ENCODE measurements at regions not wholly inside any gene's neighbourhood (a gene's known extent, or its start where the extent isn't known, plus 50 kb on each side); places are given as distances from the start of the nearest gene placed in this dataset.
"Not testable (repeated sequence)": the region's sequence is repeated elsewhere in the genome, so short reads cannot be mapped to it uniquely, and the experiment has no call there.

DNA sequence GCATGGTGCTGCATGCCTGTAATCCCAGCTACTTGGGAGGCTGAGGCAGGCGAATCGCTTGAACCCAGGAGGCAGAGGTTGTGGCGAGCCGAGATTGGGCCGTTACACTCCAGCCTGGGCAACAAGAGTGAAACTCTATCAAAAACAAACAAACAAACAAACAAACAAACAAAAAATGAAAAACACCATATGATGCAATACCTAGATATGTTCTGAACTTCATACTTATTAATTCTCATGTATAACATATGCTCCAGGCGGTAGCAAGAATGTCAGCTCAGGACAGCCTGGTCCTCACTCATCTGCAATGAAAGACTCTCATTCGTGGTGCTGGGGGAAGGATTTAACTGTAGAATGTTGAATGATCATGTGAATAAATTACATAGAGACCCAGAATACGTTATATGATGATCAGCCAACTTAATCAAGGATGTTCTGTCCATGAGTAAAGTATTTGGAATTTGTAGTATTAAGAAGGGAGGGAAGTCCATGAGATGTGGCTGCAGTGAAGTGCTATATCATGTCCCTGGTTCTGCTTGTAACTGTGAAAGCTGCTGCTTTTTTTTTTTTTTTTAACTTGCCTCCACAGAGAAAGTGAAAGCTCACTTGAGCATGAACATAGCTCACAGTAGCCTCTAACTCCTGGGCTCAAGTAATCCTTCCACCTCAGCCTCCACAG is 206.8 kb downstream of the UQCRFS1 start:
- no peak for DNase-seq

DNA sequence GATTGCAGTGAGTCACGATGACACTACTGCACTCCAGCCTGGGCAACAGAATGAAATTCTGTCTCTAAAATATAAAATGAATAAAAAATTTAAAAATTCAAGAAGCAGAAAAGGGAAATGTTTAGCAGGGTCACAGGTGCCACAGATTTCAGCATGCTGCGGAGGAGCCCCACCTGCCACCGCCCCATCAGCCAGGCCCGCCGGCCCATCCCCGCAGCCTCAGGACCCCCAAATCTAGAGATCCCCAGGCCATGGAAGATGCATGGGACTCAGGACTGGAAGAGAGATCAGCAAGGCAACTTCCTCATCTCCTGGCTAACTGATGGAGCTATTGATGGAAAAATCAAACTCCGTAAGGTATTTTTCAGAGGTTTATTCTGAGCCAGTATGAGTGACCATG is 208.2 kb downstream of the UQCRFS1 start:
- DNase-seq = no peak

DNA sequence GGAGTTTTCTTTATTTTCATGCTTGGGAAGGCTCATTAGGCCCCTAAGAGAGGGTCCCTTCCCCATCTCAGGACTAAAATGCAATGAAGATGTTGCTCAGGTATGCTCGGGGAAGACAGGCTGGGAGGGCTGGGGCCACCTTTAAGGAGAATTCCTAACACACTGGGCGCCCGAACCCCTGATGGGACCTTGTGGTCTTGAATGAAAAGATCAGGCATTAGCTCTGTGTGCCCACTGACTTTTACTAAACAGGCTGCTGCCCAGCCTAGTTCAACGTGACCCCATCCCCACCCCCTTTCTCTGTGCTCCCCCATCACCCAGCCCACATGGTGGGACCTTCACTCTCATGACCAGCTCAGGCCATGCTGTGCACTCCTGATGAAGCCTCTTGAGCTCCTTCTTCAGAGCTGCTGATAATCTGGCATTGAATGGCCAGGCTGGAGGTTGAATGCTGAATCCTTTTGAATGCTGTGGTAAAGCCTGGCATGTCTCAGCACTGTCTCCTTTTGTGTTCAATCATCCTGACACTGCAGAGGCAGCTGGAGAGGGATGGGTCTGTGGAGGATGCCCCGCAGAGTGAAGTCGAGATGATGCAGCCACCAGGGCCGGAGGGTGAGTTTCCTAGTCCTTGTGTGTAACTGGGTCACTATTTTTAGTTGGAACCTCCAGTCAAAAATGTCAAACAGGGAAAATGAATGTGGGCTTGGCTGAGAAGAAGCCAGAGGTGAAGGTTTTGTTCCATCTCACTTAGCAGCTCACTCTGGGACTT is 209.1 kb downstream of the UQCRFS1 start:
- DNase-seq = no peak

DNA sequence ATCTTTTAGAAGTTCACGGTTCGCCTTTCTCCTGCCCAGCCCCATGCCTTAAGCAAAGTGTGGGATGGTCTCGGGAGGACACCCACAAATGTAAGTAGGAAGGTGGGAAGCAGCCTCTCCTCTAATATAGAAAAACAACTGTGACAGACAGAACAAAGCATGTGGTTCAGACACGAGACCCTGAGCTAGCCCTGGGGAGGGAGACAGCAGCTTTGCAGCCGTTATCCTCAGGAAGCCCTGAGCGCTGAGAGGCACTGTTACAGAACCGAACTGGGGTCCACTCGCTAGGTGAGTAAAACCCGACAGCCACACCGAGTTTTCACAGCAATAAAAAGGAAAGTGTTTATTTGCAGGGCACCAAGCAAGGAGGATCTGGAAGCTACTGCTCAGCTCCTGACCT is 210.6 kb downstream of the UQCRFS1 start:
- DNase-seq = no peak

DNA sequence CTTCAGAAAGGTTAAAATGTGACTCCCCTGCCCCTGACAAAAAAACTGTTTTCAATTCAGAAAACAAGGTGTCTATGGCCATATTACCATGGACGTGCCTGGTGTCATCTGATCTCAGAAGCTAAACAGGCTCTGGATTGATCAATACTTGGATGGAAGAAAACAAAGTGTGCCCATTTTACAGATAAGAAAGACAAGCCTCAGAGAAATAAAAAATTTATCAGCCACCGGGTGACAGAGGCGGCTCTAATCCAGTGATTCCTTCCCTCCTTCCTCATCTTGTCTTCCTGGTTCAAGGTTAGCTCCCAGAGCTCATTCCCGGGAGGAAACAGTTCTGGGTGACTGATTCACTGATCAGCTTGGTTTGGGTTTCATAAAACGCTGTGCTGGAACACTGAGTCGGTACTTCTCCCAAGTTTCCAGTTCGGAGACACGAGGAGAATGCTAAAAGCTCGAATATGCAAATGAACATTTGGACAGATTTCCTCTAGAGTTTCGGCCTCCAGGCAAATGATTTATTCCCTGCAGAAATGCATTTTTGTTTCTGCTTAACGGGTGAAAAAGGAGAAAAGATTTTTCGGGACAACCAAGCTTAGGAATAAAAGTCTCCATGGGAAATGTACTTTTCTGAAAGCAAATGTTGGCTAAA is 211.2 kb downstream of the UQCRFS1 start:
- DNase-seq = no peak

DNA sequence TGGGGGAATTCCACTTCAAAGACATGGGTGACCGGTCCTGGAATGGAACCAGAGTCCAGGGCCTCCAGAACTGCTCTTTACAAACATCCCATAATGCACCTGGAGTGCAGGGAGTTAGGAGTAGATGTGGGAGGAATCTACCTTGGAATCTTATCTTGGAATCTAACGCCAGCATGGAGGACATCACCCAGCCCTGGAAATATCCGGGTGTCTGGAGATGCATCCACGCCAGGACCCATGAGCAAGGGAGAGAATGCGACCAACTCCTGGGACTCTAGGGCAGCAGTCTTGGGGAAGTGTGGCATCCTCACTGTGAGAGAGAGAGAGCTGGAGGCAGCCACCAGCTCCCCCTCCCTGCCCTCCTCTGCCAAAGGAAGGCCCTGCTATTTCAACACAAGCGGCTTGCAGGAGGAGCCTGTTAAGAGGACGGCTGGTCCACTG is 211.8 kb downstream of the UQCRFS1 start:
- no peak for DNase-seq

DNA sequence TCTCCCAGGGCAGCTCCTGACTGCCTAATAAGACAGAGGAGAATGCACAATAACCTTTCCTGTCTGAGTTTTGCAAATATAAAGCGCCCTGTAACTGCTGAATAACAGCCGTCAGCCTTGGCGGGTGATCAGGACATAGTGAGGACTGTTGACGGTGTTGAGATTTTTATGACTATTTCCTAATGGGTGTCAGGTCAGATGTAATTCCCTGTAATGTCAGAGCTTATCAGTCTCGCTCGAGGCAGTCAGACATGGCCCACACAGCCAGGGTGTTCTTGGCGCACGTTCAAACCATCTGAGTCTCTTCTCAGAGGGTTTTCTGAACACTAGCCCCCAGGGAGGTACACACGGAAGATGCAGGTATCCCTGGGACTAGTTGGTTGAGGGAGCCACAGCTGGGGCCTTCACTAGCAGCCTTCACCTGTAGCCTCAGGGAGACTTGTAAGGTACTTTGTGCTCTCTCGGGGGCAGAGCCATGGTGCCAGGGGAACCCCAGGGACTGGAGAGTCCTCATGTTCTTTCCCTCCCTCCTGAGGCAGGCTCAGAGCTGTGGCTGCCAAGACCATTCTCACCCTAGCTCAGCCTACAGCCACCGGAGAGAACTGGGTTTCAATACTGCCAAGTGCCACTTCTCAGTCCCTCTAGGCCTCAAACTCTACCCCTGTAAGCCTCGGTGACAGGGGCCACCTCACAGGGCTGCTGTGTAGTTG is 213.1 kb downstream of the UQCRFS1 start:
- DNase-seq = no peak

DNA sequence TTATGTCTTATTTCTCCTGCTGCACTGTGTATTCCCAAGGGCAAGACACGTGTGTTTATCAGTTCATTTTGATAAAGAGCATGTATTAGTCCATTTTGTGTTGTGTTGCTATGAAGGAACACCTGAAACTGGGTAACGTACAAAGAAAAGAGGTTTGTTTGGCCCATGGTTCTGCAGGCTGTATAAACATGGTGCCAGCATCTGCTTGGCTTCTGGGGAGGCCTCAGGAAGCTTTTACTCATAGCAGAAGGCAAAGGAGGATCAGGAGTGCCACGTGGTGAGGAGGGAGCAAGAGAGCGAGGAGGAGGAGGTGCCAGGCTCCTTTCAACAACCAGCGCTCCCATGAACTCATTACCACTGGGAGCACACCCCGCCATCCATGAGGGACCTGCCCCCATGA is 214.0 kb downstream of the UQCRFS1 start:
- DNase-seq = no peak

DNA sequence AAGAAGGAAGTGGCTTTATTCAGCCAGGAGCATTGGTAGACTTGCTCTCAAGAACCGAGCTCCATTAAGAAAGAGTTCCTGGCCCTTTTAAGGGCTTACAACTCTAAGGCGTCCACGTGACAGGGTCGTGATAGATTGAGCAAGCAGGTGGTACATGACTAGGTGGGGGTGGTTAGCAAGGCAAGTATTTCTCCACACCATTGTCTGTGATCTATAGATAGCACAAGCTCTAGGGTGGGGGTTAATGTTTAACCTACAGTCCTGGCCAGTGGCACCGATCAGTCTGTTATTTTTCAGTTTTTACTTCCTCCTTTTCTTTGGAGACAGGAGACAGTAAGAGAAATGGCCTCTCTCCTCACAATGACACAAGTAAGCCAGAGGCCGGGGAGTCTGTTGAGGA is 215.1 kb downstream of the UQCRFS1 start:
- DNase-seq = not testable (repeated sequence)

DNA sequence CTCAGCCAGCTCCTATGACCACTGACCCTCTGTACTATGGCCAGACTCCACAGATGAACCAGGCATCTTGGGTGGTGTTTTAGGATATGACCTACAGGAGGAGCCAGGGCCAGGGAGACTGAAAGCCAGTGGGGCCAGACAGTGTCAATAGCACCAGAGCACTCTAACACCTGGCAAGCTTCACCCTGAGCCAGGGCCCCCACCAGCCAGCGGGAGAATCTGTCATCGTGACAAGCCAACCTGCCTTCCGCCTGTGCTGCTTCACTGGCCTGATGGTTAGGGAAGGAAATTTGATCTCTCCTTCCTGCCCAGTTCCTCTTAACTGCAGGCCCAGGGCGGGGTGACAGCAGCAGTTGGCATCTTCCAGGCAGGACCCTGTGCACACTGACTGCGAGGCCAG is 222.4 kb downstream of the UQCRFS1 start:
- no peak for DNase-seq

DNA sequence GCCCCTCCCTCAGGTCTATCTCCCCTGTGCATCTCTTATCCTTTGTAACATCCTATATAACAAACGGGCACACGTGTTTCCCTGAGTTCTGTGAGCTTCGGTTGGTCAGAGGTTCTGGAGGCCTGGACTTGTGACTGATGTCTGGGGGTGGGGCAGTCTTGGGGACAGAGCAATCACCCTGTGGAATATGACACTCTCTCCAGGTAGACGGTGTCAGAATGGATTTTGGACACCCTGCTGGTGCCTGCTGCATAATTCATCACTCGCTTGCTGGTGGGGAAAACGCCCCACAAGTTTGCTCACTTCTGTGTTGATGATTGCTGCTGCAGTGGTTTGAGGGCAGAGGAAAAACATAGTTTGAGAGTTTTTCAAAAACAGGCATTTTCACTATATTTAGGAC is 223.2 kb downstream of the UQCRFS1 start:
- DNase-seq = no peak

DNA sequence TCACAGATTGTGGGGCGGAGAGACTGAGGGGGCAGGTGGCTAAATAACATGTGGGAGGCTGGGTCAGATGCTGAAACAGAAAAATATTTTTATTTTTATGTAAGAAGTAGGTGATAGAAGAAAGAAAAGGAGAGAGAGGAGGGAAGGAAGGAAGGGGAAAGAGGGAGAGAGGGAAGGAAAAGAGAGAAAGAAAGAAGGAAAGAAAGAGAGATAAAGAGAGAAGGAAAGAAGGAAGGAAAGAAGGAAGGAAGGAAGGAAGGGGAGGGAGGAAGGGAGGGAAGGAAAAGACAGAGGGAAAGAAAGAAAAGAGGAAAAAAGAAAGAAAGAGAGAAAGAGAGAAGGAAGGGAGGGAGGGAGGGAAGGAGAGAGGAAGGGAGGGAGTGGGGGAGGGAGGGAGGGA is 224.9 kb downstream of the UQCRFS1 start:
- no peak for DNase-seq

DNA sequence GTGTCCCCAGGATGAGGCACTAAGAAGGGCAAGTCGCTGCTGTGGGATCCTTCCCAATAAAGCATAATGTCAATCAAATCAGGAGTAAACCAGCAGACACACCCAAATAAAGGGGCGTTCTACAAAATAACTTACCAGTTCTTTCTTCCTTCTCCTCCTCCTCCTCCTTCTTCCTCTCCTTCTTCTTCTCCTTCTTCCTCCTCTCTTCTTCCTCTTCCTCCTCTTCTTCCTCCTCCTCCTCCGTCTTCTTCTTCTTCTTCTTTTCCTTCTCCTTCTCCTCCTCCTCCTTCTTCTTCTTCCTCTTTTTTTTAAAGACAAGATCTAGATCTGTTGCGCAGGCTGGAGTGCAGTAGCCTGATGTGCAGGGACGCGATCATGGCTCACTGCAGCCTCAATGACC is 225.8 kb downstream of the UQCRFS1 start:
- no peak for DNase-seq

DNA sequence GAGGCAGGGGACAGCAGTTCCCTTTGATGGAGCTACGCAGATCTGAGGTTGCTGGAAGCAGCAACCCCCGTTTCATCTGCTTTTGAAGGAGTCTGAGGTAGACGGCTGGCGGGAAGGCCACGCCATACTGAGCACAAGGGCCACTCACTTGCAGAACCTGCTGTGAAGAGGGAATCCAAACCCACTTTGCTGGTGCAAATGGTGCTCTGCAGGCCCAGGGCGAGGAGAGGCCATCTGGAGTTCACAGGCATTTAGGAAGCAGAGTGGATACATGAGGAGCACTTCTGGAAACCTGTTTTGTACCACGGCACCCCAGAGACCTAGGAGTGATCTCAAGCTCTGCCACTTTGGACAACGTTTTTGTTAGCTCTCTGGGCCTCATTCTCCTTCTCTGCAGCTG is 227.8 kb downstream of the UQCRFS1 start:
- DNase-seq = no peak

DNA sequence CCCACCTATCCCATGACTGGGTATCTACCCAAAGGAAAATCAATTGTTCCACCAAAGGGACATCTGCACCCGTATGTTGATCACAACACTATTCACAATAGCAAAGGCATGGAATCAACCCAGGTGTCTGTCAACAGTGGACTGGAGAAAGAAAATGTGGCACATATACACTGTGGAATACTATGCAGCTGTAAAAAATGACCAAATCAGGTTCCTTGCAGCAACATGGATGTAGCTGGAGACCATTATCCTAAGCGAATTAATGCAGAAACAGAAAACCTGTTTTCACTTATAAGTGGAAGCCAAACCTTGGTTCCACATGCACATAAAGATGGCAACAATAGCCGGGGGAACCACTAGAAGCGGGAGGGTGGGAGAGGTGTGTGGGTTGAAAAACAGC is 228.6 kb downstream of the UQCRFS1 start:
- DNase-seq = no peak

DNA sequence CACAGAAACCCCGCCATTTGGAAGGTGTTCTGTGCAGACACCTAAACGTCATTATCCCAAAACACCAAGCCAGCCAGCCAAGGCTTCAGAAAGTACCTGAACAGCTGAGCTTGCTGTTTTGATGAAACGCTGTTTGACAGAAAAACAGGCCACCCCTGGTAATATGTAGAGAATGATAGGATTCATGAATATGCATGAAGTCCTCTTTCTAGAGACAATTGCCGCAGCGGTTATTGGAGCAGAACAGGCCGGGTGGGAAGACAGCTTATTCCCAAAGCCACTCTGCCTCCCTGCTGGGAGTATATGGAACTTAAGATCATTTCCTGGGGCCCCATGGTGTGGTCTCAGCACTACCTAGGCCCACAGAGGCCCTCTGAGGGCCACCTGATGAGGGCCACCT is 229.5 kb downstream of the UQCRFS1 start:
- no peak for DNase-seq

DNA sequence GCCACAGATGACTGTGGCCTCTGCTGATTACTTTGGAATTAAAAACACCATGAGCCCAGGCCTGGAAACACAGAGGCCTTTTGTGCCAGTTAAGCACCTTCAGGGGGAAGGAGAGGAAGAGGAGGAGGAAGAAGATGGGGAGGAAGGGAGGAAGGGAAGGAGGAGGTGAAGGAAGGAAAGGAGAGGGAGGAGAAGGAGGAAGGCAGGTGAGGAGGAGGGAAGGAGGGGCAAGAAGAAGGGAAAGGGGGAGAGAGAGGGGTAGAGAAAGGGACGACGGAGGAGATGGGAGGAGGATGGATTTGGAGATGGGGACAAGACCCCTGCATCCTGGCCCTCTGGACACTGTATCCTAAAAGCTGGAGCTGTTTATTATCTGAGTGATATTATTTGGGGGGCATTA is 231.0 kb downstream of the UQCRFS1 start:
- DNase-seq = no peak

DNA sequence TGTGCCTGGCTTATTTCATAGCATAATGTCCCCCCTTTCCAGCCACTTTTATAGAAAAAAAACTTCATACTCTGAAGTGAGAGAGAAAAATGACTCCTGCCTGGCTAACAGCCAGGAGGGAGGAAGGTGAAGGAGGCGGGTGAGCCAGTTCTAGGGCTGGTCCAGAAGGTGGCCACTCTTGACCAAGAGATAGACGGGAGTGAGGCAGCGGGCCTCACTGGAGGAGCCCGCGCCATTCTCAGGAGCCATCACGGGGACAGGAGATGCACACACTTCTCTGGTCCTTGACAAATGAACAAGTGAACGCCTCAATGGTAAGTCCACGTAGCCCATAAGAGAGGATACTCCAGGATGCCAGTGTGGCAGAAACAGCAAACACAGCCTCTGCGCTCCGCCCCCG is 231.4 kb downstream of the UQCRFS1 start:
- no peak for DNase-seq

DNA sequence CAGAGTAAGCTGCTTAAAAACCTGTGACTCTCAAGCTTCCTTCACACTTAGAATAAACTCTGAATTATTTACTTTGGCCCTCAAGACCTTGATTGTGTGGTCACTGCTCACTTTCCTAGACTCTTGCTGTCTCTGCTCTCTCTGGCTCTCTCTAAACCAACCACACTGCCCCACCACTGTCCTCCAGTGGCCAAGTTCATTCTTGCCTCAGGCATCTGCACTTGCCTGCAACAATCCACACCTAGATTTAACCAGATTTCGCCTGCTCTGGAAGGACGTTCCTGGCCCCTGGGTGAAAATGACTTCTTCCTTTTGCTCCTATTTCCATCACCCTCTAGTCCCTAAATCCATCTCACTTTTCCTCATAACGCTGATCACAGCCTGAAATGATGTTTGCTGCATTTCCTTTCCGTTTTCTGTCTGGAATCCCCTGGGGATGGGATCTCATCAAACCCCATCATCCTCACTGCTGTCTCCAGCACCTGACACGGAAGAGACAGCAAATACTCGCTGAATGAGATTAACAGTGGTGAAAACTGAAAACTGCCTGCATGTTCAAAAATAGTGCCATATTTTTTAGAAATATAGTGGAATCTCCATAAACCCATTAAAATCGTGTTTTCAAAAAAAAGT is 232.6 kb downstream of the UQCRFS1 start:
- DNase-seq = no peak

DNA sequence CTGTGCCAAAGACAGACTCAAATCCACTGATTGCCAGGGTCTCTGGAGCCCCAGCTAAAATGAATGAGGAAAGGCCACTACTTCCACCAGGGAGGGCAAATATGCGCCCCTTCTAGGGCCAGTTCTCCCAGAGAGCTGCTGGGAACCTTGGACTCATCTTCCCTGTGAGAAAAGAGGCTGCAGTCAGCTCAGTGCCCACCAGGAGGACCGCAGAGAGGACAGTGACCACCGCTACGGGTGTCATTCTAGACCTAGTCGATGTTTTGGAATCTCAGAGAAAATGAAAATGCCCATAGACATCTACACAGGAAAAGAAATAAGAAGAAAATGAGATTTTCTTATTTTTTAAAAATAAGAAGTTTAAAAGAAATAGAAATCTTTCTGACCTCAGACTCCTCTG is 235.1 kb downstream of the UQCRFS1 start:
- DNase-seq = no peak

DNA sequence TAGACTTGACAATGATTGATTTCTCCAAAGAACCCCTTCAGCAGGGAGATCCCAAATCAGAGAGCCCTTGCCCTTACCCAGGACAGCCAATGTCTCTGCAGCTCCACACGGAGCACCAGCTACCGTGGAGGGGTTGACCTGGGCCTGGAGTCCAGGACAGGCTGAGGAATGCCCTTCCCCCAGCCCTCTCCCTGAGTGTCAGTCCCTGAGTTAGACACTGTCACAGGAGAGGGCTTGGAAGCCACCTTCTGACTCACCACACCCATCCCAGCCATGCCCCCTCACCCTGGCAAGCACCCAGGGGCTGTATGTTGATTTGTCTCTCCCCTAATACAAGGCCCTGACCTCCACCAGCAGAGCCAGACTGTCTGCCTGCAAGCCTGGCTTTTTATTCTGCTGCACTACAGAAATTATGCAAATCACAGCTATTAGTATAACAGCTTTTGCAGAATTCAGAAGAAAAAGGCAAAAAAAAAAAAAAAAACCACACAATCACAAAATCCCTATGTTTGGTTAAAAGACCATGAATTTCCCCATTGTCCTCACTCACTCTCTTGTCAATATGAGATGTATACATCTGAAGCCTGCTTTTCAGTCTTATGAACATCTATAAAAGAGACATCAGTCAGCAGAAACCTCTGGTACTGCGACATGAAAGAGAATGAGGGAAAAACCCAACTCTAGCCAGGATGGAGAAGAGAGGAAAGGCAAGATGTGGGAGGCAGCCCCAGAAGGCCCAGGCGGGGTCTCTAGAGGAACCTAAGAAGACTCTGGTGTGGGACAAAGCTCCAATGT is 240.7 kb downstream of the UQCRFS1 start:
- no peak for DNase-seq

DNA sequence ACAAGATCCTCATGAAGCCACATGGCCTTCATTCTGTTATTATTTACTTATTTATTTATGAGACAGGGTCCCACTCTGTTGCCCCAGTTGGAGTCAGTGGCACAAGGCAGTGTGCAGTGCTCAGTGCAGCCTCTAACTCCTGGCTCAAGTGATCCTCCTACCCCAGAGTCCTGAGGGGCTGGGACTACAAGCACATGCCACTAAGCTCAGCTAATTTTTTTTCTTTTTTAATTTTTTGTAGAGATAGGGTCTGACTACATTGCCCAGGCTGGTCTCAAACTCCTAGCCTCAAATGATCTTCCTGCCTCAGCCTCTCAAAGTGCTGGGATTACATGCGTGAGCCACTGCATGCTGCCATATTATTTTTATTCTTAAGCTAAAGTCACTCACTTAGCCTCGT is 241.4 kb downstream of the UQCRFS1 start:
- DNase-seq = no peak
